ENCODE measurements at regions not wholly inside any gene's neighbourhood (a gene's known extent, or its start where the extent isn't known, plus 50 kb on each side); places are given as distances from the start of the nearest gene placed in this dataset.

DNA sequence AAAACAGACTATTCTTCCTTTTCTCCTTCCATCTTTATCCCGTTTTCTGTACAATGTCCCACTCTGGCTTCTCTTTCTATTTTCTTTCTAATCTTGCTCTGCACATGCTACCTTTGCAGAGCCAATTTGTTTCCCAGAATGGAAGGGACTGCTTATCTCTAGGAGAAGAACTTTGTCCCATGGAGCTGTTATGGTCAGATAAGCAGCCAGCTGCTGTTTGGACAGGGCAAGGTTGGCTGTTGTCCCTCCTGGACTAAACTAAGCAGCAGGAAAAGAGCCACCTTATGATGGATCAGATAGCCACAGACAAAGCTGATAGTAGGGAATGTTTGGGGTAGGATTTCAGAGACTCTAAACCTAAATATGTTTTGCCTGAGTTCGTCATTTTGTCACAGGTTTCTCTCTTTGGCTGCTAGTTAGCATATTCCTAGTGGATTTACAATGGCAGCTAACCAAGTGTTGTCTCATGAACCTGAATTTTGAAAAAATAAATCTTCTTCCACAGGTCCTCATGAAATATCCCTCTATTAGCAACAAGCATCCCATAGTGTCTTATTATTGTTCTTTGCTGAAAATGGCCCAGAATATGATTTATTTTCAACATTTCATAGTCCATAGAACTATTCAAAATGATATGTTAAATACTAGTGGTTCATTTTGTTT lies 262.8 kb downstream of the SLC16A7 start:
- CTCF ChIA-PET (ENCODE audit: partially characterized antibody) = interaction anchor here (1.4 kb wide), 1 partner anchor 40 kb away, joined by 3 read pairs; no protein-coding TSS in a partner anchor
- WGBS, 2 experiments (ENCODE audit: extremely low coverage in 1 of 2, insufficient coverage in 1 of 2, insufficient read length in 1 of 2, insufficient replicate concordance in 2 of 2, low coverage in 1 of 2, low lambda C conversion rate in 2 of 2, missing lambda C conversion rate in 1 of 2) = 91% methylated on average over 2 of the region's 2 CpGs; no CpG with 5 or more reads in 1 of the 2 experiments
- no peak overlapping the region for H3K9ac ChIP-seq (replicated peaks in 1 of 4; ENCODE audit: extremely low read depth in 1 of 4, low read depth in 3 of 4, low read length in 3 of 4)
- no peak overlapping the region for H2BK5ac ChIP-seq (ENCODE audit: low read depth, low read length)
- H4K8ac ChIP-seq (ENCODE audit: extremely low read depth, insufficient read depth, low read length) = no peak overlapping the region
- H2AFZ ChIP-seq (ENCODE audit: low read length) = no peak overlapping the region
- H3K4me2 ChIP-seq (ENCODE audit: insufficient read depth in 1 of 2, low read depth in 2 of 2, low read length in 2 of 2) = no peak overlapping the region
- POLR2A ChIA-PET (ENCODE audit: partially characterized antibody) = no interaction called here
- no peak overlapping the region for H3K18ac ChIP-seq (ENCODE audit: extremely low read depth, low read length)
- H2BK120ac ChIP-seq (replicated peaks; ENCODE audit: low read depth, low read length) = no peak overlapping the region
- no peak overlapping the region for H4K5ac ChIP-seq (ENCODE audit: insufficient read length, low read depth, low read length)
- no peaks in the 10 kb centered on the region for H3K79me1 ChIP-seq (ENCODE audit: low read depth, low read length)
- no peak overlapping the region for H3K4me3 ChIP-seq (ENCODE audit: extremely low read depth in 1 of 4, insufficient read depth in 2 of 4, low read depth in 3 of 4, low read length in 4 of 4)
- H4K20me1 ChIP-seq (replicated peaks in 1 of 2; ENCODE audit: control insufficient read depth in 1 of 2, insufficient read depth in 2 of 2, low read length in 2 of 2) = no peaks in the 10 kb centered on the region
- H2BK20ac ChIP-seq (ENCODE audit: low read length) = no peak overlapping the region
- no peak overlapping the region for H3K27ac ChIP-seq (ENCODE audit: low read depth, low read length)
- H3K4me1 ChIP-seq (replicated peaks in 1 of 4; ENCODE audit: control insufficient read depth in 3 of 4, insufficient read depth in 4 of 4, low read length in 3 of 4) = no peaks in the 10 kb centered on the region
- H3K23ac ChIP-seq (ENCODE audit: insufficient read length) = no peak overlapping the region
- no peak for TF ChIP-seq SP2 (IDR thresholded peaks at IDR 0.05; ENCODE audit: low read length)
- TF ChIP-seq KDM5A (IDR thresholded peaks at IDR 0.05; ENCODE audit: low read length) = no peak
- TF ChIP-seq EGR1 (IDR thresholded peaks at IDR 0.05; ENCODE audit: borderline replicate concordance, low read depth, low read length) = no peak
- no peak for TF ChIP-seq CBX5 (IDR thresholded peaks at IDR 0.05; ENCODE audit: low read depth, low read length)
- TF ChIP-seq, protein P1, sequence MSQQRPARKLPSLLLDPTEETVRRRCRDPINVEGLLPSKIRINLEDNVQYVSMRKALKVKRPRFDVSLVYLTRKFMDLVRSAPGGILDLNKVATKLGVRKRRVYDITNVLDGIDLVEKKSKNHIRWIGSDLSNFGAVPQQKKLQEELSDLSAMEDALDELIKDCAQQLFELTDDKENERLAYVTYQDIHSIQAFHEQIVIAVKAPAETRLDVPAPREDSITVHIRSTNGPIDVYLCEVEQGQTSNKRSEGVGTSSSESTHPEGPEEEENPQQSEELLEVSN (IDR thresholded peaks at IDR 0.05) = no peak
- TF ChIP-seq SIX5 (IDR thresholded peaks at IDR 0.05; ENCODE audit: low read depth, low read length) = no peak
- no peaks in the 10 kb centered on the region for H3K9me3 ChIP-seq (ENCODE audit: insufficient read depth in 2 of 2, low read depth in 1 of 2, low read length in 1 of 2)
- H2BK15ac ChIP-seq (ENCODE audit: low read length) = no peak overlapping the region
- 0 out of 2 replicates have a peak, but pooled peaks cover 2% of the 10 kb centered on the region for H3K23me2 ChIP-seq (ENCODE audit: low read depth, low read length)
- no peaks in the 10 kb centered on the region for H3K36me3 ChIP-seq (ENCODE audit: control insufficient read depth in 2 of 4, insufficient read depth in 4 of 4, low read length in 3 of 4)
- H3K79me2 ChIP-seq (ENCODE audit: control insufficient read depth in 1 of 2, insufficient read depth in 2 of 2, low read length in 2 of 2) = no peaks in the 10 kb centered on the region
- H3K27me3 ChIP-seq (replicated peaks in 1 of 4; ENCODE audit: control insufficient read depth in 3 of 4, extremely low read depth in 1 of 4, insufficient read depth in 3 of 4, low read length in 3 of 4) = peaks cover 0 to 1% (median 0%) of the 10 kb centered on the region in 4 experiments; a peak in 1 of 7 replicates
- H3K56ac ChIP-seq (replicated peaks; ENCODE audit: insufficient read length, low read depth, low read length) = no peak overlapping the region
- H3K4ac ChIP-seq (replicated peaks; ENCODE audit: insufficient read length, low read depth, low read length) = no peak overlapping the region
- H3K14ac ChIP-seq (ENCODE audit: insufficient read length) = no peak overlapping the region
- H2BK12ac ChIP-seq (ENCODE audit: low read depth, low read length) = no peak overlapping the region
- DNase-seq (ENCODE audit: low read depth in 1 of 2, low spot score in 2 of 2) (no peak), FAIRE-seq (no peak)
- H4K91ac ChIP-seq (replicated peaks; ENCODE audit: insufficient read length, low read length) = no peak overlapping the region
- H2AK5ac ChIP-seq (ENCODE audit: low read depth, low read length) = no peak overlapping the region
